Middle frontal gyrus (tissue), 1 donor: ENCODE measurements at regions not wholly inside any gene's neighbourhood (a gene's known extent, or its start where the extent isn't known, plus 50 kb on each side); places are given as distances from the start of the nearest gene placed in this dataset.
"Not testable (repeated sequence)": the region's sequence is repeated elsewhere in the genome, so short reads cannot be mapped to it uniquely, and the experiment has no call there.

Source experiments
- DNase-seq: peaks from one replicate; pipeline ENCODE4 v3.0.0-alpha.2; 2015; ENCODE audit warnings: low spot score; ENCODE audit errors: extremely low spot score

DNA sequence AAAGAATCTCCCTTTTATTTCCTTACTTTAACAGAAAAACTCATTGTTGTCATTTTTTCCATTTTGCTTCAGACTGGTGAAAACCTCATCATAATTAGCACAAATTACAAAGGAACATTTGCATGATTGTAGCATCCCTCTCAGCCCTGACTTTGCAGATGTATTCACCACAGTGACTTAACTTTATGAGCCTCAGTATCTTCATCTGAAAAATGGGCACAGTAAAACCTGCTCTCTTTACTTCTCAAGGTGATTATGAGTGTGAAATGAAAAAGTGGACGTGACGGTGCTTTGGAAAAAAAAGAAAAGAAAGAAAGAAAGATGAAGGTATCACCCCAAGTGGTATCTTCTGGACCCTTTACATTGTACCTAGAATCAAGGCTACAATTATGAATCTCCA lies 193.4 kb upstream of the TOX3 start:
- DNase-seq = no peak

DNA sequence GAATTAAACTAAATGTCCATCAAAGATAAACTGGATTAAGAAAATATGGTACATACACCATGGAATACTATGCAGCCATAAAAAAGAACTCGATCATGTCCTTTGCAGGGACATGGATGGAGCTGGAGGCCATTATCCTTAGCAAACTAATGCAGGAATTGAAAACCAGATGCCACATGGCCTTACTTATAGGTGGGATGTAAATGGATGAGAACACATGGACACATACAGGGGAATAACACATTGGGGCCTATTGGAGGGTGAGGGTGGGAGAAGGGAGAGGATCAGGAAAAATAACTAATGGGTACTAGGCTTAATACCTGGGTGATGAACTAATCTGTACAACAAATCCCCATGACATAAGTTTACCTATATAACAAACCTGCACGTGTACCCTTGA lies 192.0 kb upstream of the TOX3 start:
- not testable (repeated sequence) for DNase-seq

- DNase-seq = no peak
Measured at GRCh38 chr16:52731219-52731875, 184.4 kb upstream of the TOX3 start.

- no peak for DNase-seq
Measured at GRCh38 chr16:52729731-52730130, 182.8 kb upstream of the TOX3 start.

DNA sequence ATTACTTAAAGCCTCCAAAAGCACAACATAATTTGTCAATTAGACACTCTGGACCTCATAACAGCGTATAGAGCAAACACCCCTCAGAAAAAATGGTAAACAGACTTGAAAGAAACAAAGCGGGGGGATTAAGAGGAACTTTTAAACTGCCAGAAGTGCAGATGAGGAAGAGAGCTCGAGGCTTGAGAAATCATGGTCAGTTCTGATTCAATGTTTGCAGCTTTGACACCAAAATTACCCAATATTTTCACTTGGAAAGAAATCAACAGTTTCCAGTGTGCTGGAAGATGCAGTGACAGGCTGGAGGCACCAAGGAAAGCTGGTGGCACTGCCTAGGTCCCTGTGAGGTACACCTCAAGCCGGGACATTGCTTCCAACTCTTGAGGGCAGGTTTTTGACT lies 180.9 kb upstream of the TOX3 start:
- DNase-seq = no peak

- no peak for DNase-seq
Measured at GRCh38 chr16:52727441-52727840, 180.5 kb upstream of the TOX3 start.

GRCh38 chr16:52725461-52725860 lies 178.5 kb upstream of the TOX3 start:
- no peak for DNase-seq

DNA sequence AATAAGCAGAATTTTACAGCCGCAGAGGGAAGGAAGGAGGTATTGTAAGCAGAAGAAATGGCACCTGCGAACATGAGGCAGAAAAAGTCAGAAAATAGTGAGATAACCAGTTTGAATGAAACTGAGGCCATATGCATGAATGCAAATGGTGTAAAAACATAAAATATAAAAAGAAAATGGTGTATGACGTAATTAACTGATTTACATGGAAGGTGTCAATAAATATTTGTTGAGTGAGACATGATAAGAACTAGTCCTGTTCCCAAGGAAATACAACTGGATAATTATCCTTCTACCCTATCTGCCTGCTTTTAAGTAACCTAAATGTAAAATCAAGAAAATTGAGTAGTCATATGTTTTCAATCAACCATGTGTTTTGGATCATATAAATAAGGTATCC lies 178.1 kb upstream of the TOX3 start:
- DNase-seq = no peak

- DNase-seq = no peak
Measured at GRCh38 chr16:52721331-52721730, 174.4 kb upstream of the TOX3 start.

- DNase-seq = no peak
Measured at GRCh38 chr16:52718046-52718445, 171.1 kb upstream of the TOX3 start.

- DNase-seq = no peak
Measured at GRCh38 chr16:52713740-52714139, 166.8 kb upstream of the TOX3 start.

DNA sequence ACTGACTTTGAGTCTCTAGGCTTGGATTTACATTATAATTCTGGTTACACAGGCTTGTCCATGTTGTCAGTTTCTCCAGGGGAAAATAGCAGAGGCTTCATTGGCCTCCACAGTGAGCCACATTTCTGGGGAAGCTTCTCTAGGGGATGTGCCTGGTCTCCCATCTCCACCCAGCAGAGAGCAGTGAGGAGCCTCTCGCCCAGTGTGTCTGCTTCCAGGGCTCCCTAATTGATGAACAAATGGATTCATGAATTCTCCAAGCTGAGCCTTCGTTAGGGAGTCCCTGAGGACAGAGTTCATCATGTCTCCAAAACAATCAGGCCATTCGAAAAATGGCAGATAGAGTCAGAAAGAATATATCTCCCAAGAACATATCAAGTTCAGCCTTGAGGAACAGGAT lies 162.4 kb upstream of the TOX3 start:
- DNase-seq = no peak

DNA sequence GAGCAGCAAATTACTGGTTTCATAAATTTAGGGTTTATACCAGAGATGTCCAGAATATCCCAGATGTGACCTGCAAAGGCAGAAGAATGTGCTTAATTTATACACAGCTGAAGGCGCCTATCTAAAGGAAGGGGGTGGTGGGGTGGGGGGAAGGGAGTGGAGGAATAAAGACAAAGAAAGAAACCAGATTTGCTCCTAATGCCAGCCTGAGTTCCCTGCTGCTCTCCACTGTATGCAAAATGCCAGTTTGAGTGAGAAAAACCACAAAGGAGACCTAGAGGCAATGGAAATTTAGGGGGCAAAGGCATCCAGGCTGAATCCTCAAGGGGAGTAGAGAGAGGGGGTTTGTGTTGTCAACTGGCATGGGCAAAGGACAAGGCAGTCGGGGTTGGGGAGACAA lies 161.5 kb upstream of the TOX3 start:
- no peak for DNase-seq

DNA sequence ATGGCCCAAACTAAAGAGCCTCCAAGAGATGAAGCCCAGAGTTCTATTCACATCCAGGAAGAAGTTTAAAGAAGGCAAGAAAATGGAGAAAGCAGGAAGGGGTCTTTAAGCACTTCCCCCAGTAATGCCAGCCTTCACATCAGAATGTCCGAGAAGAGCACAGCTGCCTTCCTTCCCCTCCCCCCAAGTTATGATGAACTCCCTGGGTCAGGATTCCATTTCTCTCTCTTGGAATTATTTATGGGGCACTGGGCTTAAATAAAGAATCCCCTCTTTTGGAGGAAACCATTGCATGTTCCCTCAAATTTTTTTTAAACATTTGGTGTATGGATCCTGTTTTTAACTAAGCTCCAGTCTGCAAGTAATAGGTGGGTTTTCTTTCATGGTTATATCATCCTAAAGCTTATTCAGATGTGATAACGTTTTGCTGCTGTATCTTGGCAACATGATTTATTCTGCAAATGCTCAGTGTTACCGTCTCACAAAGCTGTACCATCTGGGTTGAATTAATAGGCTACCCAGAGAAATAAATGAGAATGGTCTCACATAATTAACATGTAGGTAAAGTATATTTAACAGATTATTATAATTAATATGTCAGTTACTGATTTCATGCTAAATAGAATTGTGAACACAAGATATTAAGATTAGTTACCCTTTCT lies 160.9 kb upstream of the TOX3 start:
- no peak for DNase-seq

GRCh38 chr16:52705122-52705521 lies 158.2 kb upstream of the TOX3 start:
- no peak for DNase-seq

- no peak for DNase-seq
Measured at GRCh38 chr16:52697971-52698370, 151.0 kb upstream of the TOX3 start.

DNA sequence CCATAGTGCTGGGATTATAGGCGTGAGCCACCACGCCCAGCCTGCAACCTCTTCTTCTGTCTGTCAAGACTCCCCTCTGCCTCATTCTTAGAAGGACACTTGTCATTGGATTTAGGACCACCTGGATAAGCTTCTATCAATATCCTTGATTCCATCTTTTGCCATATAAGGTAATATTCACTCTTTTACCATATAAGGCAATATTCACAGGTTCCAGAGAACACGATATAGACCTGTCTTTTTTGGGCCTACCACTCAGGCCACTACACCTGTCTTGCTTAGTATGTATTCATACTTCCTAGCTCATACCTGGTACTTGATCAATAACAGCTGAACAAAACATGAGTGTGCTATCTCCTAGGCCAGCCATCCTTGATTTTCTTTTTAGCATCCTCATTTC lies 149.2 kb upstream of the TOX3 start:
- no peak for DNase-seq

DNA sequence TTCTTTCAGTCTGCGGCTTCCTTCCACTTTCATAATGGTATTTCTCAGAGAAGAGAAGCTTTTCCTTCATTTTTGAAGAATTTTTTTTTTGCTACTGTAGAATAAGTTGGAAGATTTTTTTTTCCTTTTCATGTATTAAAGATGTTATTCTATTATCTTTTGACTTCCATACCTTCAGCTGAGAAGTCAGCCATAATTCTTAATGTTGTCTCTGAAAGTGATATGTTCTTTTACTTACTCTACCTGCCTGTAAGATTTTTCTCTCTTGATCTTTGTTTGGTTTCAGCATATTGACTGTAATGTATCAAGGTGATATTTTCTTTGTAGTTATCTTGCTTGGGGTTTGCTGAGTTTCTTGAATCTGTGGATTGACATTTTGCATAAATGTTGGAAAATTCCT lies 143.5 kb upstream of the TOX3 start:
- DNase-seq = no peak

DNA sequence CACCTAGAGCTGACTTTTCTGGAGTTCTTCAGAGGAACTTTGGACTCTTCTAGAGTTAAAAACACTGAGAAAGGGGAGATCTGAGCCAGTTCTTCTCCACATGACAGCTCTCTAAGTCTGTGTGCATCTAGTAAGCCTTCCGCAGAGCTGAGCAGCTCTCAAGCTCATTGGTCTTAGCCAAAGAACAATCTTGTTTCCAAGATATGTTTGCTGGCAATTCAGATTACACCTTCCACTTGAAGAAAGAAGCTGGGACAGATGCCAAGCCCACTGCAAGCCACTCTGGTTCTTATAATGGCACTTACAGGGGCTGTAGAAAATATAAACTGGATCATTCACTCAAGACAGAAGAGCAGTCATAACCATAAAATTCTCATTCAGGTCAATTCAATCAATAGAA lies 134.1 kb upstream of the TOX3 start:
- DNase-seq = no peak

- no peak for DNase-seq
Measured at GRCh38 chr16:52677501-52677900, 130.6 kb upstream of the TOX3 start.

DNA sequence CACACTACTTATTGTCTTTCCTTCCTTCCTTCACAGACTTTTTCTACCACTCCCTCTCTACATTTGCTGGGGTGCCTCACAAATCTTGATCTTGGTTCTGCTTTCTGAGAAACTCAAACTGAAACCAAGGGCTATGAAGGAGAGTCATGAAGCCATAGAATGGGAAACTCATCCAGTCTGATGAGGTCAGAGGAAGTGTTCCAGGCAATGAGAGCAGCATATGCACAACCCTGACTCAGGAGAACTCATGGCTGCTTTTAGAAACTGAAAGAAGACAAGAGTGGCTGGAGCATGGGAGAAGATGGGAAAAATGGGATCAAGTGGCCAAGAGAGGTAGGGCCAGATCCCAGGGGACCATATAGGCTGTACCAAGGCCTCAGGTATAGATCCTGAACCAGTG lies 130.0 kb upstream of the TOX3 start:
- no peak for DNase-seq

GRCh38 chr16:52671590-52671989 lies 124.6 kb upstream of the TOX3 start:
- no peak for DNase-seq

- no peak for DNase-seq
Measured at GRCh38 chr16:52657924-52658323, 111.0 kb upstream of the TOX3 start.
